Fibroblast of villous mesenchyme (primary cell): ENCODE measurements at regions not wholly inside any gene's neighbourhood (a gene's known extent, or its start where the extent isn't known, plus 50 kb on each side); places are given as distances from the start of the nearest gene placed in this dataset.

ENCODE experiments used
- DNase-seq: peaks from one replicate; pipeline ENCODE4 v3.0.0-alpha.2; 2010; ENCODE audit warnings: low read depth
- H3K4me3 ChIP-seq: 2 replicates; pipeline ENCODE4 v1.5.1; 2011; ENCODE audit warnings: low read depth, mild to moderate bottlenecking, low read length
- TF ChIP-seq, protein P1 (sequence below): IDR thresholded peaks from 2 replicates; pipeline ENCODE4 v1.5.1; 2012; ENCODE audit warnings: low read depth, mild to moderate bottlenecking, low read length; ENCODE audit not compliant: insufficient read depth

DNA sequence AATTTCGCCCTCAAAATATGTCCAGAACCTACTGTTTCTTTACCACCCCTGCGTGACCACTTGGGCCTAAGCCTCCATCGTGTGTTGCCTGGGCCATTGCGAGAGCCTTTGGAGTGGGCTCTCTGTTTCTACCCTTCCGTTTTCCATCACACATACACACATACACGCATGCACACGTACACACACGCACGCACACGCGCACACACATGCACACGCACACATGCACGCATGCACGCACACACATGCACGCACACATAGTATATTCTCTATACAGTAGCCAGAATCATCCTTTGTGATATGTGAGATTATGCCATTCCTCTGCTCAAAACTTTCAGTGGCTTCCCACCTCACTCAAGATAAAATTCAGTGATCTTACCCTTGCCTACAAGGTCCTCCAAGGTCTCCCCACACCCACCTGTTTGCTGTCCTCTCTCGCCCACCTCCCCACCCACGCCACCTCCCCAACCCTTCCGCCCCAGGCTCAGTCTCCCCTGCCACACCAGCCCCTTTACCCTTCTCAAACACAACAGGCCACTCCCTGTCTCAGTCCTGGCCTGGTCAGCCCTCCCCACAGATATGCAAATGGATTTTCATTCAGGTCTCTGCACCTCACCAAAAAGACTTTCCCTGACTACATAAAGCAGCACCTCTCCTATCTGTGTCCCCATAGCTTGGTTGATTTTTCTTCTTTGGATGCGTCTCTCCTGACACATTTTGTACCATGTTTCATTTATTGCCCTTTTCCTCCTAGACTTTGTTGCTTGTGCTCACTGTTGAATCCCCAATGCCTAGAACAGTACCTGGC is 559.6 kb downstream of the CD83 start:
- H3K4me3 ChIP-seq: no peak overlapping the region
- TF ChIP-seq, protein P1, sequence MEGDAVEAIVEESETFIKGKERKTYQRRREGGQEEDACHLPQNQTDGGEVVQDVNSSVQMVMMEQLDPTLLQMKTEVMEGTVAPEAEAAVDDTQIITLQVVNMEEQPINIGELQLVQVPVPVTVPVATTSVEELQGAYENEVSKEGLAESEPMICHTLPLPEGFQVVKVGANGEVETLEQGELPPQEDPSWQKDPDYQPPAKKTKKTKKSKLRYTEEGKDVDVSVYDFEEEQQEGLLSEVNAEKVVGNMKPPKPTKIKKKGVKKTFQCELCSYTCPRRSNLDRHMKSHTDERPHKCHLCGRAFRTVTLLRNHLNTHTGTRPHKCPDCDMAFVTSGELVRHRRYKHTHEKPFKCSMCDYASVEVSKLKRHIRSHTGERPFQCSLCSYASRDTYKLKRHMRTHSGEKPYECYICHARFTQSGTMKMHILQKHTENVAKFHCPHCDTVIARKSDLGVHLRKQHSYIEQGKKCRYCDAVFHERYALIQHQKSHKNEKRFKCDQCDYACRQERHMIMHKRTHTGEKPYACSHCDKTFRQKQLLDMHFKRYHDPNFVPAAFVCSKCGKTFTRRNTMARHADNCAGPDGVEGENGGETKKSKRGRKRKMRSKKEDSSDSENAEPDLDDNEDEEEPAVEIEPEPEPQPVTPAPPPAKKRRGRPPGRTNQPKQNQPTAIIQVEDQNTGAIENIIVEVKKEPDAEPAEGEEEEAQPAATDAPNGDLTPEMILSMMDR: no peak
- no peak for DNase-seq

DNA sequence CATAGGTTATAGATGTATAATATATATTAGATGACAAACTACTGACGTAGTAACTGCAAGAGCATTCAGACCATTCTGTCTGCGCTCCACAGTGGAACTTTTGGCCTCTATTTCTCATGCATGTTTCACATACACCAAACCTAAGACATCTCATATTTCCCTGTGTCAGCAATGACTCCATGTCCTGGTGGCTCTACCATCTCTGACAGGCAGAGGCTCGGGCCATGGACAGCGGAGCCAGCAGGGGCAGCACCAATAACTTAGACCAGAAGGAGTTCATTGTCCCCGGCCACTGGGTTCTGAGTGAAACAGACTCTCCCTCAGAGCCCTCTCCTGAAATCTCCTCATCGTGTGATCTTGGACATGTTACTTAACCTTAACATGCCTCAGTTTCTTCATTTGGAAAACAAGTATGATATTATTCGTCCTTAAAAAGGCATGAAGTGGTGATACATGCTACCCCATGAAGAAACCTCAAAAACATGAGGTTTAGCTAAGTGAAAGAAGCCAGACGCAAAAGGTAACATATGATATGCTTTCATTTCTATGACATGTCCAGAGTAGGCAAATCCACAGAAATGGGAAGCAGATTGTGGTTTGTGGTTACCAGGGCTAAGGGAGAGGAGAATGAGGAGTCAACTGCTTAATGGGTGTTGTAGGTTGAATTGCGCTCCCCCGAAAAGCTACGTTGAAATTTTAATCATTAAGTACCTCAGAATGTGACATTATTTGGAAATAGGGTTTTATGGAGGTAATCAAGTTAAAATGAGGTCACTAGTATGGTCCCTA is 564.0 kb upstream of the JARID2 start:
- TF ChIP-seq, protein P1: no peak
- DNase-seq: peak; percentile 29
- H3K4me3 ChIP-seq: no peak overlapping the region

DNA sequence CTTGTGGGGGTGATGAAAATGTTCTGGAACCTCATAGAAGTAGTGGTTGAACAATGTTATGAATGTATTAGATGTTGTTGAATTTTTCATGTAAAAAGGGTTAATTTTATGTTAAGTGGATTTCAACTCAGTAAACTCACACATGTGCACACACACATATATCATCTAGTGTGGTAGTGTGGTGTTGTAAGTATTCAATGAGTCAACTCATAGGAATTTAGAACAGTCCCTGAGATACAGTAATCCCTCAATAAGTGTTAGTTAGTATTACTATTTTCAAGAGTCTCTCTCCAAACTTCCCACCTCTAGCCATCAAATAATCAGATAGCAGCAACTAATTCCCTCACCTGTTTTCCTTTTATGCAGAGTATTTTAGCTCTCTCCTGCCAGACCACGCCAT is 563.1 kb upstream of the JARID2 start:
- peak; percentile 74 for DNase-seq
- TF ChIP-seq, protein P1: no peak
- no peak overlapping the region for H3K4me3 ChIP-seq

DNA sequence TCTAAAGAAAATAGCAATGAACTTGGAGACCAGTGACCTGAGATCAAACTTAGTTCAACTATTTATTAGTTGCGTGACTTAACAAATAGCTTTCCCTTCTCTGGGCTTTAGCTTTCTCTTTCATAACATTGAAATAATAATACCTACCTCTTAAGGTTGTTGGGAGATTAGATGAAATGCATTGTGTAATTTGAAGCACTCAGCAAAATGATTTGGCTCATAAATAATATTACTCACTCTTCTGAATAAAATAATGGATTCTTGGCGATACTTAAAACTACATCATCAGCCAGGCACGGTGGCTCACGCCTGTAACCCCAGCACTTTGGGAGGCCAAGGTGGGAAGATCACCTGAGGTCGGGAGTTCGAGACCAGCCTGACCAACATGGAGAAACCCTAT is 556.2 kb upstream of the JARID2 start:
- TF ChIP-seq, protein P1: no peak
- H3K4me3 ChIP-seq: no peak overlapping the region
- DNase-seq: no peak

DNA sequence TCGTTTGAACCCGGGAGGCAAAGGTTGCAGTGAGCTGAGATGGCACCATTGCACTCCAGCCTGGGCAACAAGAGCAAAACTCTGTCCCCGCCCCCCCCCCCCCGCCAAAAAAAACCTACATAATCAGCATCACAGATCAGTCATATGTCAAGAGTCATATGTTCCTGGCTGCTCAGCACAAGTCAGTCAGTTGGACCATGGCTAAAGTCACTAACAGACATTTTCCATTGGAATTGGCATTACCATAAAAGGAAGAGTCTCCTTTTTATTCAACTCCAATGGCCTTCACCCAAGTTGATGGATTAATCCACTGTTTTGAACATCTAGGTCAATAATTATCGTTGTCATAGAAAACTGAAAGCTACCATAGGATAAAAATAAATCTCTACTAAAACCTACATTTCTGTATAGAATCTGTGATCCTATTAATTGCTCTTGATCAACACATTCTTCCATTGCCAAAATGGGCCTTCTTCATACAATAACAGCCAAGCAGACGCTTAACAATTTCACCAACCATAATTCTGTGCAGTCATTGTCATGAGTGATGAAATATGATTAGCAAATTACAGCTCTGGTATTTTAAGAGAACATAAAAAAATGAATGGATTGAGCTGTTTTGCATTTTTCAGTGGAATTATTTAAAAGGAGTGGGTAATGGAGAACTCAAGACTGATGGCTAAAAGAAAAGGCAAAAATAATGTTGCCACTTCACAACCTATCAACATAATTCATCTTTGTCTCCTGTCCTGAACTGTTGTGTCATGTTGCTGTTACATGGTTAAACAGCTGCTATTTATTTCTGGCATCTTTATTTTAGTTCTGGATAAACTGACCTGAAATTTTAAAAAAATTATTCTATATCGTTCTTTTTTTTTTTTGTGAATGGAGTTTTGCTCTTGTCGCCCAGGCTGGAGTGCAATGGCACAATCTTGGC is 555.5 kb upstream of the JARID2 start:
- TF ChIP-seq, protein P1: no peak
- no peak overlapping the region for H3K4me3 ChIP-seq
- DNase-seq: no peak

DNA sequence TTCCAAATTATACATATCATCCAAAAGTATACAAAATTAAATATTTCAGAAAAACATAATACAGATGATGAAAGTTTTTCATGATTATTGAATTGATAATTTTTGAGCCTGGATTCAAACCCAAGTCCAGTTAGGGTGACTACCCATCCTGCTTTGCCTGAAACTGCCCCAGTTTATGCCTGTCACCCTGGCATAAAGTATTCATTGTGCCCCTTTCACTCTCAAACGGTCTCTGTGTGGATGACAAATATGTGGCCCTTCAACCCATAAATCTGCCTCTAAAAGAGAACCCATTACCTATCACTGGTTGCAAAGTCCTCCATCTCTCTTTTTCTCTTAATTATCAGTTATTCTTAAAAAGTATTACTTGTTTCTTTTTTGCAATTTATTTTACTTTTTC is 553.7 kb upstream of the JARID2 start:
- TF ChIP-seq, protein P1: no peak
- DNase-seq: no peak
- H3K4me3 ChIP-seq: no peak overlapping the region
